ENCODE measurements at regions not wholly inside any gene's neighbourhood (a gene's known extent, or its start where the extent isn't known, plus 50 kb on each side); places are given as distances from the start of the nearest gene placed in this dataset.

- WGBS (ENCODE audit: missing lambda C conversion rate): 33% methylated on average over 3 of the region's 3 CpGs
- ChIA-PET CTCF (interaction anchor here (1.1 to 2.0 kb wide), 2 partner anchors 9 to 11 kb away, joined by 3 to 7 read pairs; no protein-coding TSS in a partner anchor), POLR2A (no interaction called here)
- H3K4me1 ChIP-seq: no peaks in the 10 kb centered on the region
- no peak overlapping the region for H3K4me2 ChIP-seq
- H3K27ac ChIP-seq: no peak overlapping the region
- no peak for TF ChIP-seq JUNB (IDR thresholded peaks at IDR 0.05)
- TF ChIP-seq HDAC2 (IDR thresholded peaks at IDR 0.05): no peak
- TF ChIP-seq EHF (CRISPR knock-in tag; IDR thresholded peaks at IDR 0.05): no peak
- no peak for TF ChIP-seq FOSB (CRISPR knock-in tag; IDR thresholded peaks at IDR 0.05)
- no peak for TF ChIP-seq POLR2AphosphoS2 (conservative IDR thresholded peaks at IDR 0.05; ENCODE audit: low read length)
- TF ChIP-seq NPAS2 (CRISPR knock-in tag; IDR thresholded peaks at IDR 0.05; ENCODE audit: borderline replicate concordance): no peak
- TF ChIP-seq HOXB5 (CRISPR knock-in tag; IDR thresholded peaks at IDR 0.05): no peak
- TF ChIP-seq TP53 (CRISPR knock-in tag; IDR thresholded peaks at IDR 0.05): no peak
- no peak for TF ChIP-seq CHD2 (IDR thresholded peaks at IDR 0.05; ENCODE audit: low read length, partially characterized antibody)
- TF ChIP-seq EP300 (IDR thresholded peaks at IDR 0.05): no peak
- TF ChIP-seq POLR2A (IDR thresholded peaks at IDR 0.05; ENCODE audit: low read length): no peak
- TF ChIP-seq GATA3 (IDR thresholded peaks at IDR 0.05; ENCODE audit: borderline replicate concordance): no peak
- no peak for TF ChIP-seq FOXS1 (CRISPR knock-in tag; IDR thresholded peaks at IDR 0.05)
- TF ChIP-seq ELK1 (IDR thresholded peaks at IDR 0.05; ENCODE audit: low read depth, low read length): no peak
- TF ChIP-seq MAFK (IDR thresholded peaks at IDR 0.05; ENCODE audit: partially characterized antibody): no peak
- TF ChIP-seq CTCF (IDR thresholded peaks at IDR 0.05): no peak
- TF ChIP-seq RARB (CRISPR knock-in tag; IDR thresholded peaks at IDR 0.05): no peak
- TF ChIP-seq MAZ (IDR thresholded peaks at IDR 0.05; ENCODE audit: borderline replicate concordance, low read depth, low read length): no peak
- no peak for TF ChIP-seq ZC3H11A (IDR thresholded peaks at IDR 0.05)
- no peak for TF ChIP-seq JUN (IDR thresholded peaks at IDR 0.05)
- DNase-seq (ENCODE audit: low read depth in 1 of 2, low spot score in 1 of 2): no peak
- no peak overlapping the region for H3K4me3 ChIP-seq
- no peaks in the 10 kb centered on the region for H3K9me3 ChIP-seq
- FAIRE-seq: no peak
- no peak for ATAC-seq
These were observed 265.2 kb upstream of the RASA1 start for GRCh38 chr5:87002485-87002884.

GRCh38 chr5:87004101-87004500 is 263.6 kb upstream of the RASA1 start:
- no peak overlapping the region for H3K27ac ChIP-seq
- no peak overlapping the region for H3K4me2 ChIP-seq
- TF ChIP-seq TFCP2L1 (CRISPR knock-in tag; IDR thresholded peaks at IDR 0.05): no peak
- TF ChIP-seq HMGXB4 (CRISPR knock-in tag; IDR thresholded peaks at IDR 0.05; ENCODE audit: borderline replicate concordance): no peak
- TF ChIP-seq RAD21 (conservative IDR thresholded peaks at IDR 0.05 in 1 of 2, IDR thresholded peaks at IDR 0.05 in 1 of 2): no peak
- TF ChIP-seq ELK1 (IDR thresholded peaks at IDR 0.05; ENCODE audit: low read depth, low read length): no peak
- TF ChIP-seq MAFK (IDR thresholded peaks at IDR 0.05; ENCODE audit: partially characterized antibody): no peak
- TF ChIP-seq CBX2 (IDR thresholded peaks at IDR 0.05; ENCODE audit: borderline replicate concordance, low read depth): no peak
- no peak for TF ChIP-seq E2F6 (IDR thresholded peaks at IDR 0.05; ENCODE audit: borderline replicate concordance, low read depth)
- no peaks in the 10 kb centered on the region for H3K9me3 ChIP-seq
- 37% methylated on average over 3 of the region's 3 CpGs for WGBS (ENCODE audit: missing lambda C conversion rate)
- no peaks in the 10 kb centered on the region for H3K4me1 ChIP-seq
- POLR2A ChIA-PET: no interaction called here
- CTCF ChIA-PET: no interaction called here
- ATAC-seq (no peak), FAIRE-seq (no peak), DNase-seq (ENCODE audit: low read depth in 1 of 2, low spot score in 1 of 2) (no peak)
- no peak overlapping the region for H3K4me3 ChIP-seq
